Trophoblast cell (in vitro differentiated cells and primary cell): ENCODE measurements at regions not wholly inside any gene's neighbourhood (a gene's known extent, or its start where the extent isn't known, plus 50 kb on each side); places are given as distances from the start of the nearest gene placed in this dataset.

Experiments used
- DNase-seq, 2 donors: peaks; one replicate each; pipeline ENCODE4 v3.0.0-alpha.2; 2016
- H2AFZ ChIP-seq: 2 replicates; pipeline ENCODE4 v1.6.1; 2013; ENCODE audit warnings: low read length, moderate library complexity, mild to moderate bottlenecking; ENCODE audit not compliant: insufficient read depth, poor library complexity
- H2AK5ac ChIP-seq: 2 replicates; pipeline ENCODE4 v1.6.1; 2013; ENCODE audit warnings: mild to moderate bottlenecking, low read length
- H2BK120ac ChIP-seq: 2 replicates; pipeline ENCODE4 v1.6.1; 2013; ENCODE audit warnings: low read length, mild to moderate bottlenecking, moderate library complexity; ENCODE audit not compliant: insufficient read depth, poor library complexity
- H2BK12ac ChIP-seq: 2 replicates; pipeline ENCODE4 v1.6.1; 2013; ENCODE audit warnings: mild to moderate bottlenecking, low read length, moderate library complexity
- H2BK5ac ChIP-seq: 2 replicates; pipeline ENCODE4 v1.6.1; 2013; ENCODE audit warnings: low read length, low read depth, moderate library complexity, mild to moderate bottlenecking; ENCODE audit not compliant: poor library complexity
- H3K14ac ChIP-seq: 2 replicates; pipeline ENCODE4 v1.6.1; 2013; ENCODE audit warnings: mild to moderate bottlenecking, low read length
- H3K18ac ChIP-seq: 2 replicates; pipeline ENCODE4 v1.6.1; 2013; ENCODE audit warnings: mild to moderate bottlenecking, low read length
- H3K23ac ChIP-seq: 2 replicates; pipeline ENCODE4 v1.6.1; 2013; ENCODE audit warnings: low read length
- H3K27ac ChIP-seq: 2 replicates; pipeline ENCODE4 v1.5.1; 2013; ENCODE audit warnings: low read depth, mild to moderate bottlenecking, inconsistent platforms, low read length, moderate library complexity
- H3K27me3 ChIP-seq: 2 replicates; pipeline ENCODE4 v1.6.1; 2013; ENCODE audit warnings: inconsistent platforms, mild to moderate bottlenecking, low read length, moderate library complexity; ENCODE audit not compliant: insufficient read depth
- H3K36me3 ChIP-seq, 2 experiments: 1 replicate in 1 of 2; 2 replicates in 1 of 2; pipeline ENCODE4 v1.6.1; 2013; ENCODE audit warnings: low read length in 2 of 2, mild to moderate bottlenecking in 2 of 2, moderate library complexity in 1 of 2; ENCODE audit not compliant: insufficient read depth in 2 of 2, control insufficient read depth in 1 of 2
- H3K4ac ChIP-seq: 2 replicates; pipeline ENCODE4 v1.6.1; 2013; ENCODE audit warnings: low read depth, mild to moderate bottlenecking, low read length, moderate library complexity
- H3K4me1 ChIP-seq, 2 experiments: 1 replicate in 1 of 2; 2 replicates in 1 of 2; pipeline ENCODE4 v1.6.1; 2013; ENCODE audit warnings: low read length in 2 of 2, mild to moderate bottlenecking in 2 of 2, moderate library complexity in 1 of 2; ENCODE audit not compliant: insufficient read depth in 2 of 2, control insufficient read depth in 1 of 2
- H3K4me2 ChIP-seq: 2 replicates; pipeline ENCODE4 v1.6.1; 2013; ENCODE audit warnings: inconsistent platforms, mild to moderate bottlenecking, low read length, moderate library complexity
- H3K4me3 ChIP-seq: 2 replicates; pipeline ENCODE4 v1.5.1; 2013; ENCODE audit warnings: mild to moderate bottlenecking, low read depth, low read length, inconsistent platforms
- H3K79me1 ChIP-seq: one replicate; pipeline ENCODE4 v1.6.1; 2013; ENCODE audit warnings: low read length
- H3K79me2 ChIP-seq: 2 replicates; pipeline ENCODE4 v1.6.1; 2013; ENCODE audit warnings: low read length, mild to moderate bottlenecking; ENCODE audit not compliant: control insufficient read depth, insufficient read depth, poor library complexity
- H3K9ac ChIP-seq: 2 replicates; pipeline ENCODE4 v1.6.1; 2013; ENCODE audit warnings: mild to moderate bottlenecking, low read length
- H3K9me3 ChIP-seq: 2 replicates; pipeline ENCODE4 v1.6.1; 2013; ENCODE audit warnings: low read depth, mild to moderate bottlenecking, control low read depth, inconsistent platforms, low read length; ENCODE audit not compliant: insufficient read depth
- H4K12ac ChIP-seq: 2 replicates; pipeline ENCODE4 v1.6.1; 2013; ENCODE audit warnings: low read depth, mild to moderate bottlenecking, low read length, moderate library complexity
- H4K8ac ChIP-seq: 2 replicates; pipeline ENCODE4 v1.6.1; 2013; ENCODE audit warnings: low read depth, mild to moderate bottlenecking, low read length, moderate library complexity
- H4K91ac ChIP-seq: one replicate; pipeline ENCODE4 v1.6.1; 2013; ENCODE audit warnings: low read depth, mild to moderate bottlenecking, low read length, moderate library complexity
- WGBS: extraction: QIAGEN DNeasy Blood & Tissue Kit; methylation state at CpG from one replicate; pipeline ENCODE4 v1.1.7; 2013; ENCODE audit warnings: missing lambda C conversion rate; ENCODE audit not compliant: insufficient read length, insufficient coverage; ENCODE audit errors: extremely low coverage; 5-methylcytosine and 5-hydroxymethylcytosine counted together

- no peak overlapping the region for H2AFZ ChIP-seq
- H3K14ac ChIP-seq, result no peak overlapping the region
- H3K79me2 ChIP-seq, result no peaks in the 10 kb centered on the region
- no peak overlapping the region for H3K4ac ChIP-seq
- H3K36me3 ChIP-seq, result no peaks in the 10 kb centered on the region
- H3K4me2 ChIP-seq, result no peak overlapping the region
- H3K27ac ChIP-seq, result no peak overlapping the region
- no CpG with 5 or more reads among the region's 7 CpGs for WGBS
- H4K12ac ChIP-seq, result no peak overlapping the region
- no peak overlapping the region for H3K18ac ChIP-seq
- no peak overlapping the region for H2AK5ac ChIP-seq
- H3K23ac ChIP-seq, result no peak overlapping the region
- no peak overlapping the region for H3K9ac ChIP-seq
- no peak for DNase-seq
- H3K4me3 ChIP-seq, result no peak overlapping the region
- H4K8ac ChIP-seq, result no peak overlapping the region
- no peak overlapping the region for H4K91ac ChIP-seq
- H2BK12ac ChIP-seq, result no peak overlapping the region
- H3K79me1 ChIP-seq, result no peaks in the 10 kb centered on the region
- H3K4me1 ChIP-seq, result peaks cover 3 to 8% of the 10 kb centered on the region in 2 experiments
- no peaks in the 10 kb centered on the region for H3K9me3 ChIP-seq
- no peak overlapping the region for H2BK120ac ChIP-seq
- H2BK5ac ChIP-seq, result no peak overlapping the region
- H3K27me3 ChIP-seq, result no peaks in the 10 kb centered on the region
Observed at GRCh38 chr18:38444971-38445803, 879.6 kb upstream of the CELF4 start.

- Histone ChIP-seq H3K4me3 (no peak overlapping the region), H4K8ac (no peak overlapping the region), H2AFZ (no peak overlapping the region), H3K27me3 (no peaks in the 10 kb centered on the region), H3K79me1 (no peaks in the 10 kb centered on the region), H4K12ac (no peak overlapping the region), H3K18ac (no peak overlapping the region), H2BK5ac (no peak overlapping the region), H3K79me2 (no peaks in the 10 kb centered on the region), H3K4me1 (no peaks in the 10 kb centered on the region), H3K36me3 (no peaks in the 10 kb centered on the region), H3K14ac (no peak overlapping the region), H3K23ac (no peak overlapping the region), H3K9me3 (no peaks in the 10 kb centered on the region), H2AK5ac (no peak overlapping the region), H2BK12ac (no peak overlapping the region), H4K91ac (no peak overlapping the region), H3K9ac (no peak overlapping the region), H2BK120ac (no peak overlapping the region), H3K27ac (no peak overlapping the region), H3K4ac (no peak overlapping the region), H3K4me2 (no peak overlapping the region)
- no peak for DNase-seq
- WGBS, result no CpG with 5 or more reads among the region's 4 CpGs
Observed at GRCh38 chr18:38427736-38428135, 862.1 kb upstream of the CELF4 start.

DNA sequence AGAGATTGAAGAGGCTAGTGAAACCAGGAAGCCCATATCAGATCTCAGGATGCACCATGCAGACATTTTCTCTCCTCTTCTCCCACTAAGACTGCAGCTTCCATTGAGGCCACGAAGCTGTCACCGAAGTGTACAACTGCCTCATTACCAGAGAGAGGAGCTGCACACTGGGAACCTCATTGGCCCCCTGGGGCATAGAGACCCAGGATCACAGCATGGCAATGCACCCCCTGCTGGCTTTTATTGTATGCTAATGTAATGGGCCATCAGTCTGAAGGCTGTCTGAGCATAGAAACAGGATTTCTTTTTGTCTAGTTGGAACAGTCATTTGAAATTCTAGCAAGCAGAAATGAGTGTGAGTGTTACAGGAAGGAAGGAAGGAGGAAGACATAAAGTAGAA is 861.6 kb upstream of the CELF4 start:
- no peaks in the 10 kb centered on the region for H3K9me3 ChIP-seq
- no peak overlapping the region for H2BK12ac ChIP-seq
- no peaks in the 10 kb centered on the region for H3K79me1 ChIP-seq
- no peaks in the 10 kb centered on the region for H3K4me1 ChIP-seq
- no peaks in the 10 kb centered on the region for H3K36me3 ChIP-seq
- no peak overlapping the region for H2BK5ac ChIP-seq
- no peak overlapping the region for H4K12ac ChIP-seq
- H2AFZ ChIP-seq, result no peak overlapping the region
- H3K23ac ChIP-seq, result no peak overlapping the region
- no peak for DNase-seq
- no peaks in the 10 kb centered on the region for H3K79me2 ChIP-seq
- no peak overlapping the region for H3K4me2 ChIP-seq
- no peak overlapping the region for H3K4me3 ChIP-seq
- H3K4ac ChIP-seq, result no peak overlapping the region
- no peak overlapping the region for H3K27ac ChIP-seq
- H4K91ac ChIP-seq, result no peak overlapping the region
- H4K8ac ChIP-seq, result no peak overlapping the region
- H3K18ac ChIP-seq, result no peak overlapping the region
- H3K14ac ChIP-seq, result no peak overlapping the region
- no peak overlapping the region for H2BK120ac ChIP-seq
- no peak overlapping the region for H3K9ac ChIP-seq
- no CpG with 5 or more reads among the region's 2 CpGs for WGBS
- H3K27me3 ChIP-seq, result no peaks in the 10 kb centered on the region
- no peak overlapping the region for H2AK5ac ChIP-seq

DNA sequence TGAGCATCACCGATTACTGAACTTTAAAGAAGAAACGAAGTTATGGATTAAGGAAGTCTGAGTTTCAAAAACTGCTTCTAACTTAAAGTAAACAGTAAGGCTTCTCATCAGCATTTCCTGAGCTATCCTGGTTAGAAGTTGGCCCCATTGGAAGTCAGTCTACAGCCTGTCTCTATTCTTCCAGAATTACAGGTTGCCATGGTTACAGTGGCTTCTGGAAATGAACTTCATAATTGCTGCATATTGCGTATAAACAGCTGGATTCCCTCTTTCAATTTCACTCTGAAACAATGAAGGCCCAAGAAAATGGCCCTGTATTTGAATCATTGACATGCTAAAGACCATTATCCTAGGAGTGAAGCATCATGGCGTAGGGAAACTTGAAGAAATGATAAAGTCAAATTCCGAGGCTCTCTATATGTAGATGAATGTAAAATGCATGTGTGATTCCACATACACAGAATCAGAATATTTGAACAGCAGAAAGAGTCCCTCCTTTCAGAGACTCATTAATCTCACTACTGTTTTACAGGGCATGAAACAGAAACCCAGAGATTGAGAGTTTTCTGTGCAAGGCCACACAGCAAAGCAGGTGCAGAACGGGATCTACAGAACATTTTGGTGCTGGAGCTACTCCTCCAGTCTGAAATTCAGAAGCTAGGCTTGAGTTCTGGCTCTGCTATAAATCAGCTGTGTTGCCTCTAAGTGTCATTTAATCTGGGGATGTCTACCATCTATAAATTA is 856.4 kb upstream of the CELF4 start:
- Histone ChIP-seq H4K8ac (no peak overlapping the region), H3K4ac (no peak overlapping the region), H2BK12ac (no peak overlapping the region), H2BK120ac (no peak overlapping the region), H3K9me3 (no peaks in the 10 kb centered on the region), H3K18ac (no peak overlapping the region), H3K79me1 (no peaks in the 10 kb centered on the region), H3K4me1 (no peaks in the 10 kb centered on the region), H2BK5ac (no peak overlapping the region), H4K91ac (no peak overlapping the region), H3K79me2 (no peaks in the 10 kb centered on the region), H2AFZ (no peak overlapping the region), H4K12ac (no peak overlapping the region), H3K4me3 (no peak overlapping the region), H3K9ac (no peak overlapping the region), H3K4me2 (no peak overlapping the region), H2AK5ac (no peak overlapping the region), H3K36me3 (no peaks in the 10 kb centered on the region), H3K23ac (no peak overlapping the region), H3K27me3 (no peaks in the 10 kb centered on the region), H3K14ac (no peak overlapping the region), H3K27ac (no peak overlapping the region)
- DNase-seq, result no peak
- WGBS, result no CpG with 5 or more reads among the region's 6 CpGs
